ENCODE measurements at regions not wholly inside any gene's neighbourhood (a gene's known extent, or its start where the extent isn't known, plus 50 kb on each side); places are given as distances from the start of the nearest gene placed in this dataset.

GRCh38 chr13:78521091-78521490 lies 82.3 kb downstream of the POU4F1 start:
- no peak for TF ChIP-seq CTCF (IDR thresholded peaks at IDR 0.05; ENCODE audit: low read length)
- TF ChIP-seq EZH2 (IDR thresholded peaks at IDR 0.05; ENCODE audit: borderline replicate concordance, low read length) = no peak

All from OCI-LY1 (cell line).